ENCODE measurements at regions not wholly inside any gene's neighbourhood (a gene's known extent, or its start where the extent isn't known, plus 50 kb on each side); places are given as distances from the start of the nearest gene placed in this dataset.
A peak's percentile ranks its signal among the peaks of the same experiment; 100 is the strongest.

GRCh38 chr11:86749821-86750401 is 50.4 kb upstream of the PRSS23 start:
- no peak for DNase-seq
- Histone ChIP-seq H3K27me3 (ENCODE audit: insufficient read depth, low read depth, severe bottlenecking) (no peaks in the 10 kb centered on the region), H3K36me3 (no peaks in the 10 kb centered on the region), H3K4me3 (ENCODE audit: low read depth, low read length) (no peak overlapping the region), H3K27ac (no peak overlapping the region), H3K9me3 (ENCODE audit: severe bottlenecking) (no peaks in the 10 kb centered on the region)
- no peak for TF ChIP-seq CTCF (IDR thresholded peaks at IDR 0.05; ENCODE audit: low read depth, low read length)

GRCh38 chr11:86749376-86749775 is 51.0 kb upstream of the PRSS23 start:
- peak; percentile 34; the same call in 1 of the 2 replicates for TF ChIP-seq CTCF (IDR thresholded peaks at IDR 0.05; ENCODE audit: low read depth, low read length)
- Histone ChIP-seq H3K27ac (no peak overlapping the region), H3K27me3 (ENCODE audit: insufficient read depth, low read depth, severe bottlenecking) (no peaks in the 10 kb centered on the region), H3K9me3 (ENCODE audit: severe bottlenecking) (no peaks in the 10 kb centered on the region), H3K4me3 (ENCODE audit: low read depth, low read length) (no peak overlapping the region), H3K36me3 (no peaks in the 10 kb centered on the region)
- peak; percentile 33 for DNase-seq

- Histone ChIP-seq H3K36me3 (no peaks in the 10 kb centered on the region), H3K27ac (no peak overlapping the region), H3K9me3 (ENCODE audit: severe bottlenecking) (no peaks in the 10 kb centered on the region), H3K27me3 (ENCODE audit: insufficient read depth, low read depth, severe bottlenecking) (no peaks in the 10 kb centered on the region), H3K4me3 (ENCODE audit: low read depth, low read length) (no peak overlapping the region)
- DNase-seq: no peak
- TF ChIP-seq CTCF (IDR thresholded peaks at IDR 0.05; ENCODE audit: low read depth, low read length): no peak
These were observed 52.0 kb upstream of the PRSS23 start for GRCh38 chr11:86748296-86748695.

- Histone ChIP-seq H3K4me3 (ENCODE audit: low read depth, low read length) (no peak overlapping the region), H3K36me3 (no peaks in the 10 kb centered on the region), H3K27ac (no peak overlapping the region), H3K9me3 (ENCODE audit: severe bottlenecking) (no peaks in the 10 kb centered on the region), H3K27me3 (ENCODE audit: insufficient read depth, low read depth, severe bottlenecking) (no peaks in the 10 kb centered on the region)
- no peak for TF ChIP-seq CTCF (IDR thresholded peaks at IDR 0.05; ENCODE audit: low read depth, low read length)
- DNase-seq: no peak
These were observed 52.5 kb upstream of the PRSS23 start for GRCh38 chr11:86747801-86748200.

- TF ChIP-seq CTCF (IDR thresholded peaks at IDR 0.05; ENCODE audit: low read depth, low read length): no peak
- Histone ChIP-seq H3K36me3 (no peaks in the 10 kb centered on the region), H3K4me3 (ENCODE audit: low read depth, low read length) (no peak overlapping the region), H3K9me3 (ENCODE audit: severe bottlenecking) (no peaks in the 10 kb centered on the region), H3K27ac (no peak overlapping the region), H3K27me3 (ENCODE audit: insufficient read depth, low read depth, severe bottlenecking) (no peaks in the 10 kb centered on the region)
- no peak for DNase-seq
These were observed 53.8 kb upstream of the PRSS23 start for GRCh38 chr11:86746514-86746913.

- no peaks in the 10 kb centered on the region for H3K36me3 ChIP-seq
- H3K27ac ChIP-seq: no peak overlapping the region
- H3K9me3 ChIP-seq (ENCODE audit: severe bottlenecking): no peaks in the 10 kb centered on the region
- H3K4me3 ChIP-seq (ENCODE audit: low read depth, low read length): no peak overlapping the region
- DNase-seq: no peak
- no peaks in the 10 kb centered on the region for H3K27me3 ChIP-seq (ENCODE audit: insufficient read depth, low read depth, severe bottlenecking)
- TF ChIP-seq CTCF (IDR thresholded peaks at IDR 0.05; ENCODE audit: low read depth, low read length): no peak
These were observed 54.8 kb upstream of the PRSS23 start for GRCh38 chr11:86745571-86745970.

All from WERI-Rb-1 (cell line).